C4-2B (cell line): ENCODE measurements at regions not wholly inside any gene's neighbourhood (a gene's known extent, or its start where the extent isn't known, plus 50 kb on each side); places are given as distances from the start of the nearest gene placed in this dataset.

Source experiments
- CTCF ChIP-seq: fragments of 450-650 bp; conservative IDR thresholded peaks from 2 replicates; pipeline ENCODE4 v1.5.1; 2017; ENCODE audit warnings: mild to moderate bottlenecking
- ZFX ChIP-seq: fragments of 450-650 bp; IDR thresholded peaks from 2 replicates; pipeline ENCODE4 v1.6.1; 2017

GRCh38 chr4:18734405-18734804 lies 712.9 kb upstream of the LCORL start:
- TF ChIP-seq CTCF, result no peak
- TF ChIP-seq ZFX, result no peak
